ENCODE measurements at regions not wholly inside any gene's neighbourhood (a gene's known extent, or its start where the extent isn't known, plus 50 kb on each side); places are given as distances from the start of the nearest gene placed in this dataset.

GRCh38 chr10:75288140-75288711 is 52.5 kb upstream of the COMTD1 start:
- ChIA-PET CTCF (no interaction called here), POLR2A (no interaction called here)
- ATAC-seq (ENCODE audit: poor library complexity) = no peak
- Histone ChIP-seq H3K4me3 (ENCODE audit: low read length) (no peak overlapping the region), H3K4me1 (ENCODE audit: insufficient read depth, low read length) (no peaks in the 10 kb centered on the region), H3K36me3 (ENCODE audit: insufficient read depth, low read length) (no peaks in the 10 kb centered on the region), H3K27ac (ENCODE audit: low read depth in 1 of 2, low read length in 2 of 2) (no peak overlapping the region), H3K27me3 (ENCODE audit: control insufficient read depth in 1 of 2, insufficient read depth in 2 of 2, low read length in 2 of 2) (peaks cover 4 to 6% of the 10 kb centered on the region in 2 experiments), H3K9me3 (ENCODE audit: control insufficient read depth in 1 of 2, insufficient read depth in 1 of 2, low read length in 2 of 2) (no peaks in the 10 kb centered on the region)
- TF ChIP-seq CTCF (IDR thresholded peaks at IDR 0.05) = no peak
- DNase-seq = no peak
- Mint-ChIP-seq H3K27ac (no peak overlapping the region), H3K27me3 (peaks cover 80% of the 10 kb centered on the region), H3K36me3 (ENCODE audit: low read depth) (no peaks in the 10 kb centered on the region), H3K9me3 (peaks cover 4% of the 10 kb centered on the region), H3K4me3 (no peak overlapping the region), H3K4me1 (ENCODE audit: low read depth) (no peaks in the 10 kb centered on the region)
- intact Hi-C loops (cut with DNase I, micrococcal nuclease) = no loop called here

GRCh38 chr10:75287697-75288096 is 51.9 kb upstream of the COMTD1 start:
- H3K4me3 Mint-ChIP-seq = no peak overlapping the region
- Histone ChIP-seq H3K4me3 (ENCODE audit: low read length) (no peak overlapping the region), H3K9me3 (ENCODE audit: control insufficient read depth in 1 of 2, insufficient read depth in 1 of 2, low read length in 2 of 2) (no peaks in the 10 kb centered on the region), H3K27me3 (ENCODE audit: control insufficient read depth in 1 of 2, insufficient read depth in 2 of 2, low read length in 2 of 2) (peaks cover 0 to 6% of the 10 kb centered on the region in 2 experiments), H3K36me3 (ENCODE audit: insufficient read depth, low read length) (no peaks in the 10 kb centered on the region), H3K4me1 (ENCODE audit: insufficient read depth, low read length) (no peaks in the 10 kb centered on the region), H3K27ac (ENCODE audit: low read depth in 1 of 2, low read length in 2 of 2) (no peak overlapping the region)
- CTCF ChIA-PET = no interaction called here
- no peak for TF ChIP-seq CTCF (IDR thresholded peaks at IDR 0.05)
- ATAC-seq (ENCODE audit: poor library complexity) (no peak), DNase-seq (no peak)
- no peaks in the 10 kb centered on the region for H3K36me3 Mint-ChIP-seq (ENCODE audit: low read depth)
- intact Hi-C loops (cut with DNase I, micrococcal nuclease) = no loop called here
- POLR2A ChIA-PET = no interaction called here
- no peak overlapping the region for H3K27ac Mint-ChIP-seq
- peaks cover 80% of the 10 kb centered on the region for H3K27me3 Mint-ChIP-seq
- peaks cover 4% of the 10 kb centered on the region for H3K9me3 Mint-ChIP-seq
- H3K4me1 Mint-ChIP-seq (ENCODE audit: low read depth) = no peaks in the 10 kb centered on the region

GRCh38 chr10:75286901-75287300 is 51.1 kb upstream of the COMTD1 start:
- peaks cover 85% of the 10 kb centered on the region for H3K27me3 Mint-ChIP-seq
- CTCF ChIA-PET = no interaction called here

More at GRCh38 chr10:75286901-75287300, 51.1 kb upstream of the COMTD1 start:
- Histone ChIP-seq H3K27me3 (ENCODE audit: control insufficient read depth in 1 of 2, insufficient read depth in 2 of 2, low read length in 2 of 2) (peaks cover 0 to 7% of the 10 kb centered on the region in 2 experiments), H3K27ac (ENCODE audit: low read depth in 1 of 2, low read length in 2 of 2) (no peak overlapping the region), H3K4me3 (ENCODE audit: low read length) (no peak overlapping the region), H3K9me3 (ENCODE audit: control insufficient read depth in 1 of 2, insufficient read depth in 1 of 2, low read length in 2 of 2) (no peaks in the 10 kb centered on the region), H3K4me1 (ENCODE audit: insufficient read depth, low read length) (no peaks in the 10 kb centered on the region), H3K36me3 (ENCODE audit: insufficient read depth, low read length) (no peaks in the 10 kb centered on the region)
- Mint-ChIP-seq H3K4me1 (ENCODE audit: low read depth) (no peaks in the 10 kb centered on the region), H3K4me3 (no peak overlapping the region), H3K9me3 (peaks cover 4% of the 10 kb centered on the region), H3K27ac (no peak overlapping the region), H3K36me3 (ENCODE audit: low read depth) (no peaks in the 10 kb centered on the region)
- POLR2A ChIA-PET = no interaction called here
- intact Hi-C loops (cut with DNase I, micrococcal nuclease) = no loop called here
- no peak for TF ChIP-seq CTCF (IDR thresholded peaks at IDR 0.05)
- no peak for DNase-seq
- ATAC-seq (ENCODE audit: poor library complexity) = no peak
